ENCODE measurements at regions not wholly inside any gene's neighbourhood (a gene's known extent, or its start where the extent isn't known, plus 50 kb on each side); places are given as distances from the start of the nearest gene placed in this dataset.

- Histone ChIP-seq H3K4me1 (no peaks in the 10 kb centered on the region), H3K27ac (no peak overlapping the region), H3K9me3 (ENCODE audit: control insufficient read depth, low read length) (no peaks in the 10 kb centered on the region), H3K36me3 (ENCODE audit: control insufficient read depth, insufficient read depth, low read length) (no peaks in the 10 kb centered on the region), H3K79me2 (no peaks in the 10 kb centered on the region), H3K27me3 (ENCODE audit: control insufficient read depth, insufficient read depth, low read length) (no peaks in the 10 kb centered on the region), H2AFZ (no peak overlapping the region), H3K9ac (no peak overlapping the region), H3K4me2 (ENCODE audit: low read length) (no peak overlapping the region), H3K4me3 (ENCODE audit: low read depth, low read length) (no peak overlapping the region)
- no peak for TF ChIP-seq CTCF (IDR thresholded peaks at IDR 0.05)
Observed at GRCh38 chr2:15852811-15853210, 87.5 kb upstream of the MYCN start.

- TF ChIP-seq CTCF (IDR thresholded peaks at IDR 0.05): no peak
- Histone ChIP-seq H3K79me2 (no peaks in the 10 kb centered on the region), H2AFZ (no peak overlapping the region), H3K4me3 (ENCODE audit: low read depth, low read length) (no peak overlapping the region), H3K36me3 (ENCODE audit: control insufficient read depth, insufficient read depth, low read length) (no peaks in the 10 kb centered on the region), H3K27ac (no peak overlapping the region), H3K9me3 (ENCODE audit: control insufficient read depth, low read length) (no peaks in the 10 kb centered on the region), H3K9ac (no peak overlapping the region), H3K4me1 (no peaks in the 10 kb centered on the region), H3K27me3 (ENCODE audit: control insufficient read depth, insufficient read depth, low read length) (no peaks in the 10 kb centered on the region), H3K4me2 (ENCODE audit: low read length) (no peak overlapping the region)
Observed at GRCh38 chr2:15853903-15854302, 86.4 kb upstream of the MYCN start.

GRCh38 chr2:15855766-15856260 lies 84.5 kb upstream of the MYCN start:
- no peak overlapping the region for H3K9ac ChIP-seq
- H3K4me1 ChIP-seq: no peaks in the 10 kb centered on the region
- no peaks in the 10 kb centered on the region for H3K27me3 ChIP-seq (ENCODE audit: control insufficient read depth, insufficient read depth, low read length)
- H3K79me2 ChIP-seq: no peaks in the 10 kb centered on the region
- H3K4me2 ChIP-seq (ENCODE audit: low read length): no peak overlapping the region
- no peak overlapping the region for H3K4me3 ChIP-seq (ENCODE audit: low read depth, low read length)
- no peak overlapping the region for H3K27ac ChIP-seq
- H3K36me3 ChIP-seq (ENCODE audit: control insufficient read depth, insufficient read depth, low read length): no peaks in the 10 kb centered on the region
- H3K9me3 ChIP-seq (ENCODE audit: control insufficient read depth, low read length): no peaks in the 10 kb centered on the region
- H2AFZ ChIP-seq: no peak overlapping the region
- no peak for TF ChIP-seq CTCF (IDR thresholded peaks at IDR 0.05)

GRCh38 chr2:15856318-15856717 lies 84.0 kb upstream of the MYCN start:
- Histone ChIP-seq H3K79me2 (no peaks in the 10 kb centered on the region), H3K27ac (no peak overlapping the region), H3K9me3 (ENCODE audit: control insufficient read depth, low read length) (no peaks in the 10 kb centered on the region), H2AFZ (no peak overlapping the region), H3K9ac (no peak overlapping the region), H3K27me3 (ENCODE audit: control insufficient read depth, insufficient read depth, low read length) (no peaks in the 10 kb centered on the region), H3K36me3 (ENCODE audit: control insufficient read depth, insufficient read depth, low read length) (no peaks in the 10 kb centered on the region), H3K4me1 (no peaks in the 10 kb centered on the region), H3K4me3 (ENCODE audit: low read depth, low read length) (no peak overlapping the region), H3K4me2 (ENCODE audit: low read length) (no peak overlapping the region)
- TF ChIP-seq CTCF (IDR thresholded peaks at IDR 0.05): no peak

GRCh38 chr2:15858466-15858865 lies 81.9 kb upstream of the MYCN start:
- no peaks in the 10 kb centered on the region for H3K79me2 ChIP-seq
- no peaks in the 10 kb centered on the region for H3K36me3 ChIP-seq (ENCODE audit: control insufficient read depth, insufficient read depth, low read length)
- no peak for TF ChIP-seq CTCF (IDR thresholded peaks at IDR 0.05)
- no peaks in the 10 kb centered on the region for H3K27me3 ChIP-seq (ENCODE audit: control insufficient read depth, insufficient read depth, low read length)
- H3K9ac ChIP-seq: no peak overlapping the region
- H3K27ac ChIP-seq: no peak overlapping the region
- no peak overlapping the region for H2AFZ ChIP-seq
- H3K4me2 ChIP-seq (ENCODE audit: low read length): no peak overlapping the region
- H3K4me3 ChIP-seq (ENCODE audit: low read depth, low read length): no peak overlapping the region
- H3K9me3 ChIP-seq (ENCODE audit: control insufficient read depth, low read length): no peaks in the 10 kb centered on the region
- H3K4me1 ChIP-seq: no peaks in the 10 kb centered on the region
